GM12872 (cell line): ENCODE measurements at regions not wholly inside any gene's neighbourhood (a gene's known extent, or its start where the extent isn't known, plus 50 kb on each side); places are given as distances from the start of the nearest gene placed in this dataset.

Source experiments
- TF ChIP-seq, protein P1 (sequence below): IDR thresholded peaks from 3 replicates; pipeline ENCODE4 v1.5.1; 2011; ENCODE audit warnings: low read depth, mild to moderate bottlenecking, low read length, moderate library complexity; ENCODE audit not compliant: insufficient read depth

DNA sequence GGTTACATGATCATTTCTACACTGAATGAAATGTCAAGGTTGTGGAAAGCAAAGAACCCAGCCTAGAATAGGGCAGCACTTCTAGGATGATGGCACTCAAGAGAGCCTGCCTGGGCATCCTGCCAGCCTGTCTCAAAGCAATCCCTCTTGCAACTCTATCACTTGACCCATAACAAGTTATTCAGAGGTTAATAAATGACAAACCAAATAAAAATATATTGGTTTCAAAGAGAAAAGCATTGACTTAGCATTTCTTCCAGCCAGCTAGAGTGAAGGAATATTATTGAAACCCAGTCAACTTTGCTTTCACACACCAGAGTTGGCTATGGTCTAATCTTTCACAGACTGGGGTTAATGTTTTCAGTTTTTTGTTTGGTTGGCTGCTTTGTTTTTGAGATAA, 214.6 kb upstream of the UBE2E2 start:
- TF ChIP-seq, protein P1, sequence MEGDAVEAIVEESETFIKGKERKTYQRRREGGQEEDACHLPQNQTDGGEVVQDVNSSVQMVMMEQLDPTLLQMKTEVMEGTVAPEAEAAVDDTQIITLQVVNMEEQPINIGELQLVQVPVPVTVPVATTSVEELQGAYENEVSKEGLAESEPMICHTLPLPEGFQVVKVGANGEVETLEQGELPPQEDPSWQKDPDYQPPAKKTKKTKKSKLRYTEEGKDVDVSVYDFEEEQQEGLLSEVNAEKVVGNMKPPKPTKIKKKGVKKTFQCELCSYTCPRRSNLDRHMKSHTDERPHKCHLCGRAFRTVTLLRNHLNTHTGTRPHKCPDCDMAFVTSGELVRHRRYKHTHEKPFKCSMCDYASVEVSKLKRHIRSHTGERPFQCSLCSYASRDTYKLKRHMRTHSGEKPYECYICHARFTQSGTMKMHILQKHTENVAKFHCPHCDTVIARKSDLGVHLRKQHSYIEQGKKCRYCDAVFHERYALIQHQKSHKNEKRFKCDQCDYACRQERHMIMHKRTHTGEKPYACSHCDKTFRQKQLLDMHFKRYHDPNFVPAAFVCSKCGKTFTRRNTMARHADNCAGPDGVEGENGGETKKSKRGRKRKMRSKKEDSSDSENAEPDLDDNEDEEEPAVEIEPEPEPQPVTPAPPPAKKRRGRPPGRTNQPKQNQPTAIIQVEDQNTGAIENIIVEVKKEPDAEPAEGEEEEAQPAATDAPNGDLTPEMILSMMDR = no peak

- TF ChIP-seq, protein P1 = no peak
Measured at GRCh38 chr3:22989716-22990115, 213.4 kb upstream of the UBE2E2 start.

- TF ChIP-seq, protein P1 = no peak
Measured at GRCh38 chr3:22990291-22991200, 212.6 kb upstream of the UBE2E2 start.

DNA sequence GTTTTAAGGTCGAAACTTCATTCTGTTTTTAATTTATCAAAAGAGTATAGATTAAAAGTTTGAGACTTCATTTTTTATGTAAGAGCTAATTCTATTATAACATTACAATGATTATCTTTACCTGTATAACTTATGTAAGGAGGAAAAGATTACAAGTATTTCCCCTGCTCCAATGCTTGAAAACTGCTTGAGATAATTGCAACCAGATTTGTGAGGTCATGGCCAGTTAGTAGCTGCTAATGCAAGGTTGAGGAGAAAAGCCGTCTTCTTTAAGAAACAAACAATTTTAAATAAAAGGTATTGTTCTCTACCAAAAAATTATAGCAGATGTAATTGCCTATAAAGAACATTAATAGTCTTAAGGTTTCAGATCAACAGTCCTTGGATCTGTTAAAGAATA, 208.3 kb upstream of the UBE2E2 start:
- TF ChIP-seq, protein P1 = no peak

GRCh38 chr3:22996920-22997571, 206.1 kb upstream of the UBE2E2 start:
- TF ChIP-seq, protein P1 = no peak

DNA sequence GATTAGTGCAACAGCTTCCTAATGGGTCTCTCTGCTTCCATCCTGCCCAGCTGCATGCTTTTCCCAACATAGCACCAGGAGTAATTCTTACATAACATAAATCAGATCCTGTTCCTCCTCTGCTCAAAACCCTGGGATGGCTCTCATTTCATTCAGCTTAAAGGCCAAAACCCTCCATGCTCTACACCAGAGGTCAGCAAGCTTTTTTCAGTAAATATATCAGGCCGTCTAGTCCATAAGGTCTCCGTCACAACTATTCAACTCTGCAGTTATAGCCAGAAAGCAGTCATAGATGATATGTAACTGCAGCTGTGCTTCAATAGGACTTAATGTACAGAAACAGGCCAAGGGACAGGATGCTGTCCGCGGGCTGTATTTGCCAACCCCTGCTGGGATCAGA, 202.8 kb upstream of the UBE2E2 start:
- TF ChIP-seq, protein P1 = no peak

GRCh38 chr3:23002151-23002550, 201.0 kb upstream of the UBE2E2 start:
- TF ChIP-seq, protein P1 = no peak
